H1 (cell line): ENCODE measurements at regions not wholly inside any gene's neighbourhood (a gene's known extent, or its start where the extent isn't known, plus 50 kb on each side); places are given as distances from the start of the nearest gene placed in this dataset.

ENCODE experiments used
- CTCF ChIA-PET: fragments of 300-600 bp; sonication (Branson Sonifier 250); formaldehyde crosslinking; loops from one replicate; lab custom pipeline; 2021; ENCODE audit not compliant: partially characterized antibody; lab: Charles Lee
- POLR2A ChIA-PET: fragments of 300-600 bp; sonication (Branson Sonifier 250); formaldehyde crosslinking; loops from one replicate; lab custom pipeline; 2021; ENCODE audit warnings: inconsistent platforms; ENCODE audit not compliant: partially characterized antibody; lab: Charles Lee
- DNase-seq, 2 experiments: peaks; one replicate each; pipeline versions ENCODE4 v3.0.0 to v3.0.0-alpha.2; 2010 to 2022; ENCODE audit warnings: low spot score in 2 of 2, low read depth in 1 of 2, mixed read lengths in 1 of 2
- FAIRE-seq: peaks from 2 replicates; lab custom pipeline; 2011; peaks lifted over from hg19 to GRCh38; lab: Jason Lieb, UNC
- H2AFZ ChIP-seq: 2 replicates; pipeline ENCODE4 v1.8.1; 2012; ENCODE audit warnings: low read length, inconsistent platforms
- H2AK5ac ChIP-seq: 2 replicates; pipeline ENCODE4 v1.6.1; 2013; ENCODE audit warnings: low read depth, low read length
- H2BK120ac ChIP-seq: replicated peaks from 2 replicates; pipeline ENCODE3; 2013; ENCODE audit warnings: low read depth, low read length, inconsistent platforms
- H2BK12ac ChIP-seq: 2 replicates; pipeline ENCODE4 v1.6.1; 2013; ENCODE audit warnings: low read depth, low read length
- H2BK15ac ChIP-seq: 2 replicates; pipeline ENCODE4 v1.6.1; 2013; ENCODE audit warnings: low read length
- H2BK20ac ChIP-seq: 2 replicates; pipeline ENCODE4 v1.6.1; 2013; ENCODE audit warnings: low read length
- H2BK5ac ChIP-seq: 2 replicates; pipeline ENCODE4 v1.6.1; 2013; ENCODE audit warnings: low read depth, low read length
- H3K14ac ChIP-seq: 2 replicates; pipeline ENCODE4 v1.6.1; 2013; ENCODE audit warnings: inconsistent platforms; ENCODE audit not compliant: insufficient read length
- H3K18ac ChIP-seq: 2 replicates; pipeline ENCODE4 v1.6.1; 2013; ENCODE audit warnings: low read length; ENCODE audit errors: extremely low read depth
- H3K23ac ChIP-seq: 2 replicates; pipeline ENCODE4 v1.6.1; 2013; ENCODE audit warnings: inconsistent platforms; ENCODE audit not compliant: insufficient read length
- H3K23me2 ChIP-seq: 2 replicates; pipeline ENCODE4 v1.6.1; 2013; ENCODE audit warnings: low read depth, low read length
- H3K27ac ChIP-seq: 2 replicates; pipeline ENCODE4 v1.6.1; 2011; ENCODE audit warnings: low read depth, low read length, inconsistent platforms
- H3K27me3 ChIP-seq, 4 experiments: replicated peaks in 1 of 4; 1 replicate in 1 of 4; 2 replicates in 3 of 4; pipeline versions ENCODE4 v1.6.1 to v1.8.1; 2011 to 2013; ENCODE audit warnings: low read length in 3 of 4, mild to moderate bottlenecking in 3 of 4, inconsistent platforms in 2 of 4, mixed read lengths in 2 of 4, moderate library complexity in 1 of 4; ENCODE audit not compliant: control insufficient read depth in 3 of 4, insufficient read depth in 3 of 4; ENCODE audit errors: extremely low read depth in 1 of 4
- H3K36me3 ChIP-seq, 4 experiments: 2 replicates each; pipeline versions ENCODE4 v1.6.1 to v1.8.1; 2011 to 2013; ENCODE audit warnings: mild to moderate bottlenecking in 4 of 4, low read length in 3 of 4, moderate library complexity in 2 of 4, control low read depth in 1 of 4, inconsistent platforms in 1 of 4; ENCODE audit not compliant: insufficient read depth in 4 of 4, control insufficient read depth in 2 of 4
- H3K4ac ChIP-seq: replicated peaks from 2 replicates; pipeline ENCODE3; 2013; ENCODE audit warnings: low read length, low read depth, mixed read lengths, inconsistent platforms; ENCODE audit not compliant: insufficient read length
- H3K4me1 ChIP-seq, 4 experiments: replicated peaks in 1 of 4; 1 replicate in 1 of 4; 2 replicates in 3 of 4; pipeline versions ENCODE4 v1.6.1 to v1.8.1; 2011 to 2013; ENCODE audit warnings: low read length in 3 of 4, inconsistent platforms in 2 of 4, mixed read lengths in 1 of 4; ENCODE audit not compliant: insufficient read depth in 4 of 4, control insufficient read depth in 3 of 4
- H3K4me2 ChIP-seq, 2 experiments: 2 replicates each; pipeline versions ENCODE4 v1.6.1 to v1.8.1; 2011 to 2013; ENCODE audit warnings: low read depth in 2 of 2, low read length in 2 of 2, control low read depth in 1 of 2, inconsistent platforms in 1 of 2, mild to moderate bottlenecking in 1 of 2; ENCODE audit not compliant: insufficient read depth in 1 of 2
- H3K4me3 ChIP-seq, 4 experiments: fragments of 200-600, 300-600 bp in 1 of 4; sonication (generic), shearing (Covaris generic), sonication (Bioruptor Twin) in 1 of 4; 2 replicates each; pipeline versions ENCODE4 v1.5.1 to v1.8.1; 2011 to 2016; ENCODE audit warnings: low read length in 4 of 4, low read depth in 3 of 4, control low read depth in 2 of 4, inconsistent platforms in 2 of 4, mild to moderate bottlenecking in 2 of 4, mixed read lengths in 1 of 4, moderate library complexity in 1 of 4; ENCODE audit not compliant: insufficient read depth in 2 of 4; ENCODE audit errors: extremely low read depth in 1 of 4
- H3K56ac ChIP-seq: replicated peaks from 2 replicates; pipeline ENCODE3; 2013; ENCODE audit warnings: low read depth, mild to moderate bottlenecking, mixed read lengths, low read length, inconsistent platforms; ENCODE audit not compliant: insufficient read length
- H3K79me1 ChIP-seq: 2 replicates; pipeline ENCODE4 v1.6.1; 2013; ENCODE audit warnings: low read depth, low read length, control low read depth
- H3K79me2 ChIP-seq, 2 experiments: 2 replicates each; pipeline versions ENCODE4 v1.6.1 to v1.8.1; 2012 to 2013; ENCODE audit warnings: low read length in 2 of 2, mild to moderate bottlenecking in 2 of 2, inconsistent platforms in 1 of 2; ENCODE audit not compliant: insufficient read depth in 2 of 2, control insufficient read depth in 1 of 2
- H3K9ac ChIP-seq, 4 experiments: replicated peaks in 1 of 4; 1 replicate in 1 of 4; 2 replicates in 3 of 4; pipeline versions ENCODE4 v1.6.1 to v1.8.1; 2011 to 2013; ENCODE audit warnings: low read depth in 3 of 4, low read length in 3 of 4, control low read depth in 2 of 4, mild to moderate bottlenecking in 2 of 4, moderate library complexity in 2 of 4, inconsistent platforms in 1 of 4; ENCODE audit errors: extremely low read depth in 1 of 4
- H3K9me3 ChIP-seq, 2 experiments: 2 replicates each; pipeline versions ENCODE4 v1.6.1 to v1.8.1; 2012 to 2013; ENCODE audit warnings: mild to moderate bottlenecking in 2 of 2, moderate library complexity in 2 of 2, control low read depth in 1 of 2, inconsistent platforms in 1 of 2, low read depth in 1 of 2, low read length in 1 of 2, mixed read lengths in 1 of 2; ENCODE audit not compliant: insufficient read depth in 2 of 2
- H4K20me1 ChIP-seq, 2 experiments: replicated peaks in 1 of 2; 2 replicates each; pipeline versions ENCODE3 to v1.8.1; 2011 to 2013; ENCODE audit warnings: inconsistent platforms in 2 of 2, low read length in 2 of 2, mild to moderate bottlenecking in 1 of 2; ENCODE audit not compliant: insufficient read depth in 2 of 2, control insufficient read depth in 1 of 2
- H4K5ac ChIP-seq: 2 replicates; pipeline ENCODE4 v1.6.1; 2013; ENCODE audit warnings: low read length, low read depth, mixed read lengths, inconsistent platforms; ENCODE audit not compliant: insufficient read length
- H4K8ac ChIP-seq: 2 replicates; pipeline ENCODE4 v1.8.0; 2013; ENCODE audit warnings: mild to moderate bottlenecking, moderate library complexity, low read length, inconsistent platforms; ENCODE audit not compliant: insufficient read depth; ENCODE audit errors: extremely low read depth
- H4K91ac ChIP-seq: replicated peaks from 2 replicates; pipeline ENCODE3; 2013; ENCODE audit warnings: low read length, mixed read lengths, inconsistent platforms; ENCODE audit not compliant: insufficient read length
- CBX8 ChIP-seq: fragments of 300-800, 300-1000 bp; sonication (generic); IDR thresholded peaks from 2 replicates; pipeline ENCODE4 v1.7.1; 2016; ENCODE audit warnings: low read depth, low read length, borderline replicate concordance
- ZNF274 ChIP-seq: IDR thresholded peaks from 2 replicates; pipeline ENCODE4 v1.7.0; 2012; ENCODE audit warnings: low read length, borderline replicate concordance; ENCODE audit errors: extremely low read depth
- WGBS, 2 experiments: shearing (Covaris generic) in 1 of 2; methylation state at CpG; one replicate each; pipeline versions ENCODE4 v1.1.6 to v1.1.7; 2013 to 2015; ENCODE audit warnings: low lambda C conversion rate in 2 of 2, mixed read lengths in 2 of 2, inconsistent platforms in 1 of 2, low coverage in 1 of 2, missing lambda C conversion rate in 1 of 2; ENCODE audit not compliant: insufficient replicate concordance in 2 of 2, insufficient coverage in 1 of 2, insufficient read length in 1 of 2; ENCODE audit errors: extremely low coverage in 1 of 2, missing lambda C conversion rate in 1 of 2; 5-methylcytosine and 5-hydroxymethylcytosine counted together

DNA sequence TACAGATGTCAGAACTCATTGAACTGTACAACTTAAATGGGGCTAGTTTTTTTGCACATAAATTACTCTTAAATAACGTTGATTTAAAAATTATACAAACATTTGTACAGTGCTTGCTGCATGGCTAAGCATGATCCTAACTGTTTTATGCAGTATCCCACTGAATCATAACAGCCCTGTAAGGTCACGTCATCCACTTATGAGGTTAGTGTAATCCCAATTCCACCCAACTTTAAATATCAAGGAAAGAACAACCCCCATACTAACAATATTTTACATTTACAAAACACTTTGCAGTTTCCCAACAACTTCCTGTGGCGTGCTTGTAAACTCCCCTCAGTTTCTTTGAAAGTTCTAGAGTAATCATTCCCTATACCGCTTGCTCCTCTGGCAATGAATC, 190.1 kb upstream of the SALL1 start:
- WGBS, 2 experiments, result 95% methylated on average over 3 of the region's 4 CpGs; no CpG with 5 or more reads in 1 of the 2 experiments
- H3K14ac ChIP-seq, result no peak overlapping the region
- POLR2A ChIA-PET, result no interaction called here
- no peak overlapping the region for H4K8ac ChIP-seq
- H3K4me2 ChIP-seq, result no peak overlapping the region
- FAIRE-seq (no peak), DNase-seq (no peak)
- no peaks in the 10 kb centered on the region for H3K79me1 ChIP-seq
- H2BK5ac ChIP-seq, result no peak overlapping the region
- H2BK12ac ChIP-seq, result no peak overlapping the region
- H3K23ac ChIP-seq, result no peak overlapping the region
- no peak overlapping the region for H2BK15ac ChIP-seq
- H4K91ac ChIP-seq, result no peak overlapping the region
- no peak overlapping the region for H2AK5ac ChIP-seq
- H3K18ac ChIP-seq, result no peak overlapping the region
- H3K4me3 ChIP-seq, result no peak overlapping the region
- H3K4me1 ChIP-seq, result no peaks in the 10 kb centered on the region
- H3K36me3 ChIP-seq, result no peaks in the 10 kb centered on the region
- H3K9me3 ChIP-seq, result no peaks in the 10 kb centered on the region
- no peak overlapping the region for H3K56ac ChIP-seq
- no peaks in the 10 kb centered on the region for H3K27me3 ChIP-seq
- no peak overlapping the region for H4K5ac ChIP-seq
- TF ChIP-seq CBX8 (no peak), ZNF274 (no peak)
- no peaks in the 10 kb centered on the region for H4K20me1 ChIP-seq
- no peak overlapping the region for H2AFZ ChIP-seq
- no peak overlapping the region for H3K27ac ChIP-seq
- H3K9ac ChIP-seq, result no peak overlapping the region
- CTCF ChIA-PET, result no interaction called here
- no peak overlapping the region for H3K4ac ChIP-seq
- no peak overlapping the region for H2BK20ac ChIP-seq
- H2BK120ac ChIP-seq, result no peak overlapping the region
- no peaks in the 10 kb centered on the region for H3K23me2 ChIP-seq
- H3K79me2 ChIP-seq, result no peaks in the 10 kb centered on the region
